CD4-positive, alpha-beta T cell treated with Interferon alpha-2 for 1 hour (primary cell): ENCODE measurements at regions not wholly inside any gene's neighbourhood (a gene's known extent, or its start where the extent isn't known, plus 50 kb on each side); places are given as distances from the start of the nearest gene placed in this dataset.

Source experiments
- DNase-seq, 2 donors: peaks; one replicate each; pipeline ENCODE4 v3.0.0-alpha.2; 2020 to 2022

GRCh38 chr12:25835385-25835784, 123.1 kb upstream of the RASSF8 start:
- no peak for DNase-seq

GRCh38 chr12:25838007-25838406, 120.5 kb upstream of the RASSF8 start:
- DNase-seq, result no peak

- DNase-seq, result no peak
Measured at GRCh38 chr12:25839470-25839869, 119.0 kb upstream of the RASSF8 start.

GRCh38 chr12:25840678-25841465, 117.6 kb upstream of the RASSF8 start:
- DNase-seq, result no peak

GRCh38 chr12:25842254-25842653, 116.2 kb upstream of the RASSF8 start:
- no peak for DNase-seq

- DNase-seq, result no peak
Measured at GRCh38 chr12:25843976-25844375, 114.5 kb upstream of the RASSF8 start.

- no peak for DNase-seq
Measured at GRCh38 chr12:25845415-25845814, 113.1 kb upstream of the RASSF8 start.

GRCh38 chr12:25852792-25853191, 105.7 kb upstream of the RASSF8 start:
- DNase-seq, result no peak

GRCh38 chr12:25853316-25854095, 105.0 kb upstream of the RASSF8 start:
- no peak for DNase-seq

- no peak for DNase-seq
Measured at GRCh38 chr12:25854991-25855390, 103.5 kb upstream of the RASSF8 start.

- no peak for DNase-seq
Measured at GRCh38 chr12:25855716-25856115, 102.8 kb upstream of the RASSF8 start.

GRCh38 chr12:25859976-25860375, 98.5 kb upstream of the RASSF8 start:
- DNase-seq, result peak; percentile 1 to 37

- no peak for DNase-seq
Measured at GRCh38 chr12:25861226-25861625, 97.3 kb upstream of the RASSF8 start.

GRCh38 chr12:25864306-25865276, 93.9 kb upstream of the RASSF8 start:
- DNase-seq, result no peak

GRCh38 chr12:25866586-25867378, 91.7 kb upstream of the RASSF8 start:
- DNase-seq, result no peak

- DNase-seq, result no peak
Measured at GRCh38 chr12:25868193-25868592, 90.3 kb upstream of the RASSF8 start.

- DNase-seq, result no peak
Measured at GRCh38 chr12:25872137-25872536, 86.3 kb upstream of the RASSF8 start.

- no peak for DNase-seq
Measured at GRCh38 chr12:25875661-25876060, 82.8 kb upstream of the RASSF8 start.

GRCh38 chr12:25876383-25877045, 82.0 kb upstream of the RASSF8 start:
- no peak for DNase-seq

GRCh38 chr12:25877446-25877845, 81.0 kb upstream of the RASSF8 start:
- DNase-seq, result no peak

- DNase-seq, result no peak
Measured at GRCh38 chr12:25882266-25882665, 76.2 kb upstream of the RASSF8 start.
